Keratinocyte (primary cell): ENCODE measurements at regions not wholly inside any gene's neighbourhood (a gene's known extent, or its start where the extent isn't known, plus 50 kb on each side); places are given as distances from the start of the nearest gene placed in this dataset.

Source experiments
- DNase-seq: peaks from one replicate; pipeline ENCODE4 v3.0.0-alpha.2; 2011; ENCODE audit warnings: low read depth, missing footprints, low spot score
- FAIRE-seq: peaks from 2 replicates; lab custom pipeline; 2011; peaks lifted over from hg19 to GRCh38; lab: Jason Lieb, UNC
- H2AFZ ChIP-seq: 2 replicates; pipeline ENCODE4 v1.6.0; 2012; ENCODE audit warnings: low read length, control low read depth, inconsistent platforms; ENCODE audit not compliant: control insufficient read depth
- H3K27ac ChIP-seq: 2 replicates; pipeline ENCODE4 v1.5.1; 2011; ENCODE audit warnings: low read length; ENCODE audit not compliant: control insufficient read depth, insufficient read depth
- H3K27me3 ChIP-seq: 3 replicates; pipeline ENCODE4 v1.6.0; 2011; ENCODE audit warnings: low read length; ENCODE audit not compliant: control insufficient read depth, insufficient read depth; ENCODE audit errors: extremely low read depth
- H3K36me3 ChIP-seq, 2 experiments: 2 replicates in 1 of 2; 3 replicates in 1 of 2; pipeline ENCODE4 v1.5.1; 2011; ENCODE audit warnings: low read length in 2 of 2, mild to moderate bottlenecking in 1 of 2; ENCODE audit not compliant: control insufficient read depth in 2 of 2, insufficient read depth in 2 of 2; ENCODE audit errors: extremely low read depth in 1 of 2
- H3K4me1 ChIP-seq: 3 replicates; pipeline ENCODE4 v1.5.1; 2011; ENCODE audit warnings: low read length; ENCODE audit not compliant: control insufficient read depth, insufficient read depth; ENCODE audit errors: extremely low read depth
- H3K4me2 ChIP-seq: 3 replicates; pipeline ENCODE4 v1.6.0; 2011; ENCODE audit warnings: low read depth, low read length; ENCODE audit not compliant: control insufficient read depth, insufficient read depth; ENCODE audit errors: extremely low read depth
- H3K4me3 ChIP-seq, 3 experiments: fragments of 200-600 bp in 1 of 3; sonication (generic) in 1 of 3; 2 replicates in 2 of 3; 3 replicates in 1 of 3; pipeline ENCODE4 v1.5.1; 2011 to 2016; ENCODE audit warnings: low read length in 3 of 3, mild to moderate bottlenecking in 3 of 3, control low read depth in 2 of 3, inconsistent platforms in 1 of 3, low read depth in 1 of 3, mixed read lengths in 1 of 3, mixed run types in 1 of 3, moderate library complexity in 1 of 3; ENCODE audit not compliant: control insufficient read depth in 2 of 3, insufficient read depth in 2 of 3; ENCODE audit errors: extremely low read depth in 1 of 3
- H3K79me2 ChIP-seq: 2 replicates; pipeline ENCODE4 v1.6.0; 2012; ENCODE audit warnings: low read length; ENCODE audit not compliant: control insufficient read depth, insufficient read depth
- H3K9ac ChIP-seq: 3 replicates; pipeline ENCODE4 v1.6.0; 2011; ENCODE audit warnings: low read length; ENCODE audit not compliant: control insufficient read depth, insufficient read depth; ENCODE audit errors: extremely low read depth
- H3K9me1 ChIP-seq: 3 replicates; pipeline ENCODE4 v1.6.0; 2011; ENCODE audit warnings: low read length; ENCODE audit not compliant: control insufficient read depth, insufficient read depth; ENCODE audit errors: extremely low read depth
- H3K9me3 ChIP-seq: 2 replicates; pipeline ENCODE4 v1.5.1; 2012; ENCODE audit warnings: low read depth, low read length; ENCODE audit not compliant: control insufficient read depth
- H4K20me1 ChIP-seq: 3 replicates; pipeline ENCODE4 v1.6.0; 2011; ENCODE audit warnings: low read length; ENCODE audit not compliant: control insufficient read depth, insufficient read depth; ENCODE audit errors: extremely low read depth
- EZH2 ChIP-seq: IDR thresholded peaks from one replicate; pipeline ENCODE4 v1.6.1; 2012; ENCODE audit warnings: inconsistent platforms, mild to moderate bottlenecking, low read length, moderate library complexity
- dilution Hi-C: fragments of 300-500 bp; cut with MboI; formaldehyde crosslinking; loops from one replicate; pipeline ENCODE4 v1.7.0; 2020; ENCODE audit warnings: low sequenced_read_pairs; ENCODE audit not compliant: extremely low pct_ligation_motif_present
- TF ChIP-seq, protein P1 (sequence below), 3 experiments: IDR thresholded peaks in 1 of 3; conservative IDR thresholded peaks in 1 of 3; optimal IDR thresholded peaks in 1 of 3; 2 replicates in 2 of 3; 3 replicates in 1 of 3; pipeline versions ENCODE3 to v1.5.1; 2011; ENCODE audit warnings: low read length in 3 of 3, mild to moderate bottlenecking in 3 of 3, moderate library complexity in 2 of 3, control low read depth in 1 of 3, inconsistent platforms in 1 of 3; ENCODE audit not compliant: insufficient read depth in 2 of 3; ENCODE audit errors: extremely low read depth in 1 of 3

DNA sequence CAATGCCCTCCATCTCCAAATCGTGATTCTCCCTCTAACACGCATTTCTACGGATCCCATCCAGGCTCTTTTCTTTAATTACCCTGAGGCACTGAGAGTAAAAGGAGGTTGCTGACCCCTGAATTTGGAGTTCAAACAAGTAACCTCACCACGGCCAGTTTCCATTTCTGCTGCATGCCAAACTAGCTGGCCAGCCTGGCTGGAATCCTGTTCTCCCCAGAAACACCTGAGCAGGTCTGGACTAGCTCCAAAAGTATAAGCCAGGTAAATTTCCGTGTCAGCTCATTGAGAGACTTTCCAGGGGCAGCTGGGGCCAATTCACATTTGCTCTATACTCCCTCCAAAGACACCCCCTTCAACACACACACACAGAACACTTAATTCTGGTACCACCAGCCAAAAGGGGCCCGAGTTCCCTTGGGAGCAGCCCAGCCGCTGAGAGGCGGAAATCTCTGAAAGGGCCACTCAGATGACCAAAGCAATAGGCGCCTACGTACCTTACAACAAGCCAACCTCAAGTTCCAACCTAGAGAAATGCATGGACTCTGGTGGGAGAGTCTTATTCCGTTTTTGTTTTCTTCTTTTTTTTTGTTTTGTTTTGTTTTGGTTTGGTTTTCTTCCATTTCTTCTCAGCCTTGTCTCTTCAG, 131.4 kb downstream of the NDUFA12 start:
- no peaks in the 10 kb centered on the region for H3K79me2 ChIP-seq
- no peaks in the 10 kb centered on the region for H3K36me3 ChIP-seq
- DNase-seq (no peak), FAIRE-seq (no peak)
- H3K4me1 ChIP-seq = no peaks in the 10 kb centered on the region
- no peaks in the 10 kb centered on the region for H3K9me1 ChIP-seq
- no peak for TF ChIP-seq EZH2
- TF ChIP-seq, protein P1, sequence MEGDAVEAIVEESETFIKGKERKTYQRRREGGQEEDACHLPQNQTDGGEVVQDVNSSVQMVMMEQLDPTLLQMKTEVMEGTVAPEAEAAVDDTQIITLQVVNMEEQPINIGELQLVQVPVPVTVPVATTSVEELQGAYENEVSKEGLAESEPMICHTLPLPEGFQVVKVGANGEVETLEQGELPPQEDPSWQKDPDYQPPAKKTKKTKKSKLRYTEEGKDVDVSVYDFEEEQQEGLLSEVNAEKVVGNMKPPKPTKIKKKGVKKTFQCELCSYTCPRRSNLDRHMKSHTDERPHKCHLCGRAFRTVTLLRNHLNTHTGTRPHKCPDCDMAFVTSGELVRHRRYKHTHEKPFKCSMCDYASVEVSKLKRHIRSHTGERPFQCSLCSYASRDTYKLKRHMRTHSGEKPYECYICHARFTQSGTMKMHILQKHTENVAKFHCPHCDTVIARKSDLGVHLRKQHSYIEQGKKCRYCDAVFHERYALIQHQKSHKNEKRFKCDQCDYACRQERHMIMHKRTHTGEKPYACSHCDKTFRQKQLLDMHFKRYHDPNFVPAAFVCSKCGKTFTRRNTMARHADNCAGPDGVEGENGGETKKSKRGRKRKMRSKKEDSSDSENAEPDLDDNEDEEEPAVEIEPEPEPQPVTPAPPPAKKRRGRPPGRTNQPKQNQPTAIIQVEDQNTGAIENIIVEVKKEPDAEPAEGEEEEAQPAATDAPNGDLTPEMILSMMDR (optimal IDR thresholded peaks at IDR 0.05 in 1 of 3, IDR thresholded peaks at IDR 0.05 in 1 of 3, conservative IDR thresholded peaks at IDR 0.05 in 1 of 3; ENCODE audit: extremely low read depth in 1 of 3, insufficient read depth in 2 of 3, low read length in 3 of 3) = no peak
- no peaks in the 10 kb centered on the region for H4K20me1 ChIP-seq
- no peak overlapping the region for H2AFZ ChIP-seq
- peaks cover 50% of the 10 kb centered on the region for H3K27me3 ChIP-seq
- H3K4me2 ChIP-seq = no peak overlapping the region
- no peak overlapping the region for H3K27ac ChIP-seq
- dilution Hi-C loops = no loop called here
- H3K9me3 ChIP-seq = no peaks in the 10 kb centered on the region
- no peak overlapping the region for H3K9ac ChIP-seq
- no peak overlapping the region for H3K4me3 ChIP-seq

DNA sequence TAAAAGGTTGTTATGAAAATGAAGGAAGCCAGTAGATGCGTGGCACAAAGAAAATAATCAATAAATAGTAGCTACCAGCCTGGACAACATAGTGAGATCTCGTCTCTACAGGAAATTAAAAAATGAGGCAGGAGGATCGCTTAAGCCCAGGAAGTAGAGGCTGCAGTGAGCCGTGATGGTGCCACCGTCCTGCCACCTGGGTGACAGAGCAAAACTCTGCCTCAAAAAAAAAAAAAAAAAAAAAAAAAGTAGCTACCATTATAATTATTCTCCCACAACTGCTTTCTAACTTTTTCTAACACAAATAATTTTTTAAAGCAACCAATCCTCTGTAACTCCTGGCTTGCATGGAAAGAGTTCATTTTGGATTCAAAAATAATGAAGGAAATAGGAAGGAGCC, 133.0 kb downstream of the NDUFA12 start:
- no peaks in the 10 kb centered on the region for H3K9me1 ChIP-seq
- no peak overlapping the region for H3K27ac ChIP-seq
- H3K4me1 ChIP-seq = no peaks in the 10 kb centered on the region
- no peak overlapping the region for H3K4me3 ChIP-seq
- DNase-seq (no peak), FAIRE-seq (no peak)
- no peak overlapping the region for H3K4me2 ChIP-seq
- dilution Hi-C loops = no loop called here
- TF ChIP-seq, protein P1 (optimal IDR thresholded peaks at IDR 0.05 in 1 of 3, IDR thresholded peaks at IDR 0.05 in 1 of 3, conservative IDR thresholded peaks at IDR 0.05 in 1 of 3; ENCODE audit: extremely low read depth in 1 of 3, insufficient read depth in 2 of 3, low read length in 3 of 3) = no peak
- no peak for TF ChIP-seq EZH2
- no peaks in the 10 kb centered on the region for H3K79me2 ChIP-seq
- H3K9me3 ChIP-seq = no peaks in the 10 kb centered on the region
- H2AFZ ChIP-seq = no peak overlapping the region
- no peaks in the 10 kb centered on the region for H3K36me3 ChIP-seq
- H3K27me3 ChIP-seq = peaks cover 50% of the 10 kb centered on the region
- no peaks in the 10 kb centered on the region for H4K20me1 ChIP-seq
- no peak overlapping the region for H3K9ac ChIP-seq
